ENCODE measurements at regions not wholly inside any gene's neighbourhood (a gene's known extent, or its start where the extent isn't known, plus 50 kb on each side); places are given as distances from the start of the nearest gene placed in this dataset.

DNA sequence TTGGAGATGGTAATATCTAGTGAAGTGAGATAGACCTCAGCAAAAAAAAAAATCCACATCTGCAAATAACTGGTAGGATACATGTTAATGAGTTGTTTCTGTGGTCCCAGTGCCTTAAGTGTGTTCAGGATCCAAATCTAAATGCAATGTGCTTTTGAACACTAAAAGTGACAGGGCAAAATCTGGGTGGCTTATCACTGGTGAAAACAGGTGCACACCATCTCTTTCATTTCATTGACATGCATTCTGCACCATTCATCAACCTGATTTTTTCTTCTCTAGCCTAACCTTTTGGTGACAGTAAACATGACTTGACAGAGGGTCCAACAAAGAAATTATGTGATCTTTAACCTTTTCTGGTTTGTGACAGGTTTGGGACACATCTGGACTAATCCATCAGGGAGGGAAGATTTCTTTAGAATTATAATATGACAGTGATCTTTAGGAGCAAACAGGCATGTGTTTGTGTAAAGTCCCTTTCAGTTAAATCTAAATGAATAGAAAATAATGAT lies 201.6 kb upstream of the NEGR1 start:
- CTCF ChIA-PET, result no interaction called here
- H3K27me3 ChIP-seq (ENCODE audit: control insufficient read depth, insufficient read depth, low read length), result no peaks in the 10 kb centered on the region
- POLR2A ChIA-PET, result no interaction called here
- no peak overlapping the region for H3K4me3 ChIP-seq (ENCODE audit: low read depth, low read length)
- no peak overlapping the region for H3K27ac ChIP-seq (ENCODE audit: low read depth, low read length)
- TF ChIP-seq, protein P1, sequence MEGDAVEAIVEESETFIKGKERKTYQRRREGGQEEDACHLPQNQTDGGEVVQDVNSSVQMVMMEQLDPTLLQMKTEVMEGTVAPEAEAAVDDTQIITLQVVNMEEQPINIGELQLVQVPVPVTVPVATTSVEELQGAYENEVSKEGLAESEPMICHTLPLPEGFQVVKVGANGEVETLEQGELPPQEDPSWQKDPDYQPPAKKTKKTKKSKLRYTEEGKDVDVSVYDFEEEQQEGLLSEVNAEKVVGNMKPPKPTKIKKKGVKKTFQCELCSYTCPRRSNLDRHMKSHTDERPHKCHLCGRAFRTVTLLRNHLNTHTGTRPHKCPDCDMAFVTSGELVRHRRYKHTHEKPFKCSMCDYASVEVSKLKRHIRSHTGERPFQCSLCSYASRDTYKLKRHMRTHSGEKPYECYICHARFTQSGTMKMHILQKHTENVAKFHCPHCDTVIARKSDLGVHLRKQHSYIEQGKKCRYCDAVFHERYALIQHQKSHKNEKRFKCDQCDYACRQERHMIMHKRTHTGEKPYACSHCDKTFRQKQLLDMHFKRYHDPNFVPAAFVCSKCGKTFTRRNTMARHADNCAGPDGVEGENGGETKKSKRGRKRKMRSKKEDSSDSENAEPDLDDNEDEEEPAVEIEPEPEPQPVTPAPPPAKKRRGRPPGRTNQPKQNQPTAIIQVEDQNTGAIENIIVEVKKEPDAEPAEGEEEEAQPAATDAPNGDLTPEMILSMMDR (IDR thresholded peaks at IDR 0.05; ENCODE audit: low read depth, low read length), result no peak
- peaks cover 2% of the 10 kb centered on the region; the same call in 1 of the 2 replicates for H3K9me3 ChIP-seq (ENCODE audit: control insufficient read depth, insufficient read depth, low read length)
- no peak for DNase-seq (ENCODE audit: low read depth, low spot score)

DNA sequence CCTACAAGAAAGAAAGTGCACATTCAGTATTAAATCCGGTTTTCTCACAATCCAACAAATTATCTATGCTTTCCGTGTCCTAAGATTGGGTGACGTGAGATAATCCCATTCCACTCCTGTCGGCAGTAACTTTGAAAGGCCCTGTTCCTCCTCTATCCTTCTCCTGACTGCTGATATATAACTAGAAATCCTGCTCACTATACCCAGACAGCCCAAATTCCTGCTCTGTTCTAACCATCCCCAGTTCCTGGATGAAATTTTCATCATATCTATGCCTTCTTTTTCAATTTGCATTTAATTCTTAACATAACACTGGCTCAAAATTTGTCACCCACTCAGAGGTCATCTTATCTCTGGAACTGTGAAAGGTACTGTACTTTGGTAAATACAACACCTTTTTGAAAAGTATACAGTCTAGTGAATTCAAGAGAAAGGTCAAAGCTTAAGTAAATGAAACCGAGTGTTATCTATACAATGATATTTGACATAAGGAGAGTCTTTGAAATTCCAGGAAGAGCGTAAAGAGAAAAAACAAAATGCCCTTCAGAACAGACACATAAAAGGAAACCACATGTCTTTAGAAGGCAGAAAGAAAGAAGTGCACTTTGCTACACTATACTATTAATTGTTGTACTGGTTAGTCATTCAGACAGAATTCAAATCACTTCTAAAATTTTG lies 200.5 kb upstream of the NEGR1 start:
- POLR2A ChIA-PET, result no interaction called here
- no peak overlapping the region for H3K27ac ChIP-seq (ENCODE audit: low read depth, low read length)
- TF ChIP-seq, protein P1 (IDR thresholded peaks at IDR 0.05; ENCODE audit: low read depth, low read length), result no peak
- CTCF ChIA-PET, result no interaction called here
- peaks cover 2% of the 10 kb centered on the region; the same call in 1 of the 2 replicates for H3K9me3 ChIP-seq (ENCODE audit: control insufficient read depth, insufficient read depth, low read length)
- no peak overlapping the region for H3K4me3 ChIP-seq (ENCODE audit: low read depth, low read length)
- no peak for DNase-seq (ENCODE audit: low read depth, low spot score)
- H3K27me3 ChIP-seq (ENCODE audit: control insufficient read depth, insufficient read depth, low read length), result no peaks in the 10 kb centered on the region

DNA sequence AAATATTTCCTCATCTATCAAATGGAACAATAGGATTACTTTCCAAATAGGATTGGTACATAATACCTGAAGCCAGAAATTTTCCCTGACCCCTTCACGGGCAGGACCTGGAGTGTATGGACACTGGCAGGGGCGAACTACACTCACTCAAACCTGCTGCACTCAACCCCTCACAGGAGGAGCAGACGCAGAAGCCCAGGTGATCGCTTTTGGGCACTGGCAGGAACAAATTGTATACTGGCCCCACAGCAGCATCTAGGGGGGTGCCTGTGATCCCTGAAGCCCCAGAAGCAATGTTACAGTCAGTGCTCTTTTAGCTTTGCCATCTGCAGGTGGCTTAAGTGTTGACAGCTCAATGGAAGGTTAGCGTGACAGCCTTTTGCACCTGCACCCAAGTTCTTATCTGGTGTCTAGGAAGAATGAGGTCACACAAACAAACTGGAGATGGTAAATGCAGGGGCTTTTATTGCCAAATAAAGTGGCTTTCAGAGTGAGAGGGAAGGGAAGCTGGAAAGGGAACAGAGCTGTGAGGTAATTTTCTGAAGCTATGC lies 199.2 kb upstream of the NEGR1 start:
- Histone ChIP-seq H3K27me3 (ENCODE audit: control insufficient read depth, insufficient read depth, low read length) (no peaks in the 10 kb centered on the region), H3K9me3 (ENCODE audit: control insufficient read depth, insufficient read depth, low read length) (peaks cover 2% of the 10 kb centered on the region; the same call in 1 of the 2 replicates), H3K27ac (ENCODE audit: low read depth, low read length) (no peak overlapping the region), H3K4me3 (ENCODE audit: low read depth, low read length) (no peak overlapping the region)
- ChIA-PET CTCF (no interaction called here), POLR2A (no interaction called here)
- no peak for DNase-seq (ENCODE audit: low read depth, low spot score)
- TF ChIP-seq, protein P1 (IDR thresholded peaks at IDR 0.05; ENCODE audit: low read depth, low read length), result no peak

DNA sequence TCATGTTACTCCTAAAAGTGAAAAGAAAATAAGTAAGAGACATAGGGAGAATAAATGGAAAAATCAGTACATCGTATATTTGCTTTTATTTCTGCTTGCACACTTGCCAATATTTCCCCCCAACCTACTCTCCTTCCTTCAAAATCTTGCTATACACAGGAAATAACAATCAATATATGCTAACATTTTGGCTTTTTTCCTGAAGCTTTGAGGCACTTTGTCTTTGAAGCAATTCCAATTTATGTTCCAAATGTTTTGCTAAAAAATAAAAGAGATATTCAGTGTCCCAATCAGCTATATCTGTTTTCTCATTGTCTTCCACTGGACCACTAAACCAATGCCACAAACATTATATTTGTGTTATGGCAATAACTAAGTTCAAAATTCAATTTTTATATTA lies 184.0 kb upstream of the NEGR1 start:
- Histone ChIP-seq H3K9me3 (ENCODE audit: control insufficient read depth, insufficient read depth, low read length) (no peaks in the 10 kb centered on the region), H3K27me3 (ENCODE audit: control insufficient read depth, insufficient read depth, low read length) (no peaks in the 10 kb centered on the region), H3K27ac (ENCODE audit: low read depth, low read length) (no peak overlapping the region), H3K4me3 (ENCODE audit: low read depth, low read length) (no peak overlapping the region)
- CTCF ChIA-PET, result no interaction called here
- POLR2A ChIA-PET, result no interaction called here
- TF ChIP-seq, protein P1 (IDR thresholded peaks at IDR 0.05; ENCODE audit: low read depth, low read length), result no peak
- no peak for DNase-seq (ENCODE audit: low read depth, low spot score)

DNA sequence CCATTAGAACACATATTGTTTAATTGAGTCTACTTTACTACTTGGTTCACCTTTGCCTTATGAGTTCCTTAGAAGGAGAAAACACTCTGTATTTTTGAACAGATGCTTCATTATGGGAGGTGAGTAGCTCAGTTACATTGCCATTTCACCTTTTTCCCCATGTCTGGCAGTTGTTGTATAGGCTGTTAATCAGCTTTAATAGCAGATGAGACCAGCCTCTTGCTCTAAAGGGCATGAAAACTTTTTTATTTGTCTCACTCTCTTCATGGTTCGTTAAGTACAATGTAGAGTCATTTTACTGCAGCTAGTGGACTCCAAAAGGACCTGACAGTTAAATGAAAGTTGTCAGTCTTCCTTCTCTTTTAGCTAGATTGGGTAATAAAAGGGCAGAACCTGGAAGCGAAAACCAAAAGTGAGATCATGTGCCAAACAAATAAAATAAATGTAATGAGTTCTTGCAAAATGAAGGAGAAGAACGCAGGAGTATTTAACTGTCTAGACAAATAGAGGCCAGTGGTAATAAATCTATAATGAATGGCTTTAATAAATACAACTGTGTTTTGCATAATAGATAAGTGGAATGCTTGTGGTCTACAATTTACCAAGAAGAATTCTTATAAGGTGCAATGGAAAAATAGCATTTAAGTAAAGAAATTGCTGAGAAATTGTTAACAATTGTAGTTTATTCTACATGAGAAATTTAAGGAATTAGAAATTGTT lies 180.0 kb upstream of the NEGR1 start:
- H3K9me3 ChIP-seq (ENCODE audit: control insufficient read depth, insufficient read depth, low read length), result no peaks in the 10 kb centered on the region
- H3K27me3 ChIP-seq (ENCODE audit: control insufficient read depth, insufficient read depth, low read length), result no peaks in the 10 kb centered on the region
- TF ChIP-seq, protein P1 (IDR thresholded peaks at IDR 0.05; ENCODE audit: low read depth, low read length), result no peak
- ChIA-PET POLR2A (no interaction called here), CTCF (interaction anchor here (1.3 kb wide), 1 partner anchor 161 kb away, joined by 3 read pairs; no protein-coding TSS in a partner anchor)
- no peak for DNase-seq (ENCODE audit: low read depth, low spot score)
- H3K4me3 ChIP-seq (ENCODE audit: low read depth, low read length), result no peak overlapping the region
- H3K27ac ChIP-seq (ENCODE audit: low read depth, low read length), result no peak overlapping the region
